Suprapubic skin (tissue), 4 donors: ENCODE measurements at regions not wholly inside any gene's neighbourhood (a gene's known extent, or its start where the extent isn't known, plus 50 kb on each side); places are given as distances from the start of the nearest gene placed in this dataset.

Experiments used
- DNase-seq, 2 donors: peaks; one replicate each; pipeline ENCODE4 v3.0.0-alpha.2; 2019; ENCODE audit warnings: low spot score in 2 of 2
- H3K27ac ChIP-seq: fragments of 200-600 bp; sonication (generic); one replicate; pipeline ENCODE4 v1.5.1; 2019
- H3K27me3 ChIP-seq: fragments of 200-600 bp; sonication (generic); one replicate; pipeline ENCODE4 v1.5.1; 2019
- H3K36me3 ChIP-seq: fragments of 200-600 bp; sonication (generic); one replicate; pipeline ENCODE4 v1.5.1; 2019
- H3K4me1 ChIP-seq: fragments of 200-600 bp; sonication (generic); one replicate; pipeline ENCODE4 v1.5.1; 2019
- H3K4me3 ChIP-seq: fragments of 200-600 bp; sonication (generic); one replicate; pipeline ENCODE4 v1.5.1; 2019; ENCODE audit warnings: mild to moderate bottlenecking
- H3K9me3 ChIP-seq: fragments of 200-600 bp; sonication (generic); one replicate; pipeline ENCODE4 v1.5.1; 2019
- EP300 ChIP-seq: sonication (generic); formaldehyde crosslinking; IDR thresholded peaks from one replicate; pipeline ENCODE4 v1.6.1; 2017; ENCODE audit warnings: antibody characterized with exemption
- POLR2A ChIP-seq, 2 donors: fragments of 450-650 bp; IDR thresholded peaks; one replicate each; pipeline ENCODE4 v1.6.1; 2017; ENCODE audit warnings: antibody characterized with exemption in 2 of 2, mild to moderate bottlenecking in 2 of 2, moderate library complexity in 2 of 2
- POLR2AphosphoS5 ChIP-seq, 3 donors: sonication (generic); formaldehyde crosslinking; IDR thresholded peaks; one replicate each; pipeline ENCODE4 v1.6.1; 2017; ENCODE audit warnings: antibody characterized with exemption in 3 of 3
- WGBS: methylation state at CpG from one replicate; pipeline ENCODE4 v1.1.5; 2018; 5-methylcytosine and 5-hydroxymethylcytosine counted together
- TF ChIP-seq, protein P1 (sequence below), 2 donors: fragments of 200-600 bp in 1 of 2; fragments of 450-650 bp in 1 of 2; sonication (generic) in 1 of 2; IDR thresholded peaks; one replicate each; pipeline ENCODE4 v1.5.1; 2016 to 2019; ENCODE audit warnings: antibody characterized with exemption in 2 of 2, mild to moderate bottlenecking in 1 of 2, moderate library complexity in 1 of 2

DNA sequence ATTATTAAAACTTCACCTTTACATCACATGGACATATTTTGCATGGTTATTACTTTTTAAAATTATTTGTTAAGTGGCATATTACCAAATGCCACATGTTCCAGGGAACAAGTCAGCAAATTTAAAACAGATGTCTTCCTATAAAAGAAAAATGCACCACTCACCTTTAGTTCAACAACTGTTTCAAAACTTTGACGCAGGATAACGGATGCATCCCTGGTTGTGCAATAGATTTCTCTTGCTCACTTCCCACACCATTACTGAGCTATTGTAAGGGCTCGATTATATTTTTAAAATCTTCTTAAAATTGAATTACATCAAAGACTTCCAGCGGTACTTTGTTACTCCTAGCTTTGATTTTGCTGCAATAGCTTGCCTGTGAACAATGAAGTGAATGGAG, 93.0 kb upstream of the ARHGAP24 start:
- no peak overlapping the region for H3K4me3 ChIP-seq
- no peaks in the 10 kb centered on the region for H3K27me3 ChIP-seq
- H3K36me3 ChIP-seq, result no peaks in the 10 kb centered on the region
- no peaks in the 10 kb centered on the region for H3K9me3 ChIP-seq
- H3K4me1 ChIP-seq, result no peaks in the 10 kb centered on the region
- 75% methylated on average over 4 of the region's 4 CpGs for WGBS
- no peak for DNase-seq
- H3K27ac ChIP-seq, result no peak overlapping the region
- TF ChIP-seq, protein P1, sequence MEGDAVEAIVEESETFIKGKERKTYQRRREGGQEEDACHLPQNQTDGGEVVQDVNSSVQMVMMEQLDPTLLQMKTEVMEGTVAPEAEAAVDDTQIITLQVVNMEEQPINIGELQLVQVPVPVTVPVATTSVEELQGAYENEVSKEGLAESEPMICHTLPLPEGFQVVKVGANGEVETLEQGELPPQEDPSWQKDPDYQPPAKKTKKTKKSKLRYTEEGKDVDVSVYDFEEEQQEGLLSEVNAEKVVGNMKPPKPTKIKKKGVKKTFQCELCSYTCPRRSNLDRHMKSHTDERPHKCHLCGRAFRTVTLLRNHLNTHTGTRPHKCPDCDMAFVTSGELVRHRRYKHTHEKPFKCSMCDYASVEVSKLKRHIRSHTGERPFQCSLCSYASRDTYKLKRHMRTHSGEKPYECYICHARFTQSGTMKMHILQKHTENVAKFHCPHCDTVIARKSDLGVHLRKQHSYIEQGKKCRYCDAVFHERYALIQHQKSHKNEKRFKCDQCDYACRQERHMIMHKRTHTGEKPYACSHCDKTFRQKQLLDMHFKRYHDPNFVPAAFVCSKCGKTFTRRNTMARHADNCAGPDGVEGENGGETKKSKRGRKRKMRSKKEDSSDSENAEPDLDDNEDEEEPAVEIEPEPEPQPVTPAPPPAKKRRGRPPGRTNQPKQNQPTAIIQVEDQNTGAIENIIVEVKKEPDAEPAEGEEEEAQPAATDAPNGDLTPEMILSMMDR (IDR thresholded peaks at IDR 0.05), result no peak
- no peak for TF ChIP-seq POLR2A (IDR thresholded peaks at IDR 0.05)
- no peak for TF ChIP-seq POLR2AphosphoS5 (IDR thresholded peaks at IDR 0.05)

DNA sequence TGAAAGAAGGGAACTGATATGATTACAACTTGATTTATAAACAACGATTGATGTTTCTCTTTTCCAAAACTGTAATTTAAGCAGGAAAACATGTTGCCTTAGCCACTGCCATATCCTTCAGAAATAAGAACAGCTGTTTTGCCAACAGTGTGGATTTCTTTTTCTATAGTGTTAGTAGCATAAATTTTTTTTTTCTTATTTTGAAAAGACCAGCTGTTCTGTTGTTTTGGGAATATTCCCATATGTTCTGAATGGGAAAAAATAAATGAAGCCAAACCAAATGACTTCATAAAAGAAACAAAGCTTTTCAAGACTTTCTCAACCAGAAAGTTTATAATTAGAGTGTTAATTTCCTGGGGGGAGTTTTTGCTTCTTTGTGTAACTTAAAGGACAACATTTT, 83.9 kb upstream of the ARHGAP24 start:
- 36% methylated on average over 1 of the region's 1 CpG for WGBS
- H3K9me3 ChIP-seq, result no peaks in the 10 kb centered on the region
- no peaks in the 10 kb centered on the region for H3K27me3 ChIP-seq
- TF ChIP-seq EP300 (no peak), POLR2AphosphoS5 (IDR thresholded peaks at IDR 0.05) (no peak)
- H3K4me3 ChIP-seq, result no peak overlapping the region
- no peaks in the 10 kb centered on the region for H3K4me1 ChIP-seq
- H3K27ac ChIP-seq, result no peak overlapping the region
- H3K36me3 ChIP-seq, result no peaks in the 10 kb centered on the region
- no peak for DNase-seq

DNA sequence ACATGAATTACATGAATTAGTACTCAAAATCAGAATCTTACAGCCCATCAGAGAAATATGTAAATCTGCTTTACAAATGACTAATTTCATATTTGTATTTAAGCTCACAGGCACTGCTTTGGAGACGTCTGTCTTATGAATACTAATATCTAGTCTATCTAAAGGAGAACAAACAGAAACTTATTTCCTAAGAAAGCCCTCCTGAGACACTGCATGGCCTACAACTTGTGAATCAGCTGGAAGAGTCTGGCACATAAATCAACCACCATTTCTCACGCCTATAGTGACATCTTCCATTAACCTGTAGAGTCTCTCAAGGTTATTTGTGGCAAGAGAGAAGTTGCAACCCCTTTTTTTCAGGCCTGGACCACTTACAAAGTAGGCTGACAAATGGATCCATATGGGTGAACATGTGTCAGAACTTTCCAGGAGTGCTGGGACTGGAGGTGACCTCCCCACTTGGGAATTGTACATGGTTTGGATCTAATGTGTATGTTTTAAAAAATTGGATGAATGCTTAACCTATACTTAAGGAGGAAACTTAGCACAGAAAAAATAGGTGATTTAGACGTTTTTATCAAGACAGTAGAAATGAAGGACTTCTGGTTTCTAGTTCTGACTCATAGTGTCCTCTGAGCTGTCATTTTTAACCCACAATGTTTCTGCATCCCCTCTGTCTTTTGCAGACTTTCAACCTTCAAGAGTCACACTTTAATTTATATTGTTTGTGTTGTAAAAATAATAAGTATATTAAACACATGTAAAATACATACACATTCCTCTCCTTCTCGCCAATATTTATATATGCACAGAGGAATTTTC, 83.2 kb upstream of the ARHGAP24 start:
- Histone ChIP-seq H3K27me3 (no peaks in the 10 kb centered on the region), H3K9me3 (no peaks in the 10 kb centered on the region), H3K4me1 (no peaks in the 10 kb centered on the region), H3K36me3 (no peaks in the 10 kb centered on the region), H3K27ac (no peak overlapping the region), H3K4me3 (no peak overlapping the region)
- 62% methylated on average over 4 of the region's 4 CpGs for WGBS
- no peak for DNase-seq
- TF ChIP-seq, protein P1 (IDR thresholded peaks at IDR 0.05), result no peak
- TF ChIP-seq POLR2A (IDR thresholded peaks at IDR 0.05), result no peak

DNA sequence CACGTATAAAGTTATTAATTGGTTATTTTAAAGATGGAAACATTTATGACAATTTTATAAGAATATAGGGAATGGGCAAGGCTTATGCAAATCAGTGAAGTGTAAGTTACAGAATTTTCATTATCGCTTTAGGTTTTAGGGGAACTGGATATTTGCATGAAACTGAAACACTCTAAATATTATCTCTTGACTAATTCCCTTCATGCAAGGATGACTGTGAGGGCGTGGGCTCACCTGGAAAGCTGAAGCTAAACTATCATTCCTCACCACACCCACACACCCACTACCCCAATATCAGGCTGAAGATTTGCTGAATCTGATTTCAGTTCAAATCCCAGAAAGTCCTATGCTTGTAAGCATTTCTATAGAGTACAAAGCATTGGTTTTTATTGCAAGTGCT, 81.7 kb upstream of the ARHGAP24 start:
- 86% methylated on average over 3 of the region's 3 CpGs for WGBS
- TF ChIP-seq EP300 (no peak), POLR2AphosphoS5 (IDR thresholded peaks at IDR 0.05) (no peak), POLR2A (IDR thresholded peaks at IDR 0.05) (no peak)
- TF ChIP-seq, protein P1 (IDR thresholded peaks at IDR 0.05), result no peak
- Histone ChIP-seq H3K4me1 (no peaks in the 10 kb centered on the region), H3K27me3 (no peaks in the 10 kb centered on the region), H3K27ac (no peak overlapping the region), H3K36me3 (no peaks in the 10 kb centered on the region), H3K9me3 (no peaks in the 10 kb centered on the region), H3K4me3 (no peak overlapping the region)
- no peak for DNase-seq

DNA sequence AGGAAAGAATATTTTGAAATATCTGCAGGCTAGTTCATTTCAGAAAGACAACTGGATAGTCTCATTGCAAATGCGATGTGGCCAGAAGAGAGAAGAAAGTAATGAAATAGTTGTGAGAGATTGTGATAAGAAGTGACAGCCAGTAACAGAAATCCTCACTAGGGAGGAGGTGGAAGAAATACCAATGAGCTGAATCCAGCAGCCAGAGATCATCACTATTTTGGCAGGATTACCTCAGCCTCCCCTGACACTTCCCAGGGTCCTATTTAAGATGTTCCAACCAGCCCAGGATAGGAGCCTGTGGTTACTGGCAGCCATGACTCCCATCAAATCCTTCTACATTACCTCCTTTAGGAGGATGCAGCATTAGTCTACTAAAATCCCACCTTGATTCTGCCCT, 76.7 kb upstream of the ARHGAP24 start:
- Histone ChIP-seq H3K27me3 (no peaks in the 10 kb centered on the region), H3K27ac (no peak overlapping the region), H3K9me3 (no peaks in the 10 kb centered on the region), H3K4me1 (no peaks in the 10 kb centered on the region), H3K36me3 (no peaks in the 10 kb centered on the region), H3K4me3 (no peak overlapping the region)
- no peak for DNase-seq
- TF ChIP-seq POLR2A (IDR thresholded peaks at IDR 0.05), result no peak
- WGBS, result 69% methylated on average over 1 of the region's 1 CpG

DNA sequence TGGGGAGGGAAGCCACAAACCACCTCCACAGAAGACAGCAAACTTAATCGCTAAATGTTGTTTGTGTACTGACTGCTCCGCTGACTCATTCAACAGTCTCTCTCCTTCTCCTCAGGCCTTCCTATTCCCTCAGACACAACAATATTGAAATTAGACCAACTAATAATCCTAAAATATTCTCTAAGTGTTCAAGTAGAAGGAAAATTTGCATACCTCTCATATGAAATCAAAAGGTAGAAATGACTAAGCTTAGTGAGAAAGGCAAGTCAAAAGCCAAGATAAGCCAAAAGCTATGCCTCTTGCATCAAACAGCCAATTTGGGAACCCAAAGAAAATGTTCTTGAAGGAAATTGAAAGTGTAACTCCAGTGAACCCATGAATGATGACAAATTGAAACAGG, 75.7 kb upstream of the ARHGAP24 start:
- no peak for DNase-seq
- no peaks in the 10 kb centered on the region for H3K9me3 ChIP-seq
- no peaks in the 10 kb centered on the region for H3K4me1 ChIP-seq
- no peak overlapping the region for H3K27ac ChIP-seq
- no peaks in the 10 kb centered on the region for H3K27me3 ChIP-seq
- TF ChIP-seq POLR2AphosphoS5 (IDR thresholded peaks at IDR 0.05) (no peak), EP300 (no peak), POLR2A (IDR thresholded peaks at IDR 0.05) (no peak)
- TF ChIP-seq, protein P1 (IDR thresholded peaks at IDR 0.05), result no peak
- no peak overlapping the region for H3K4me3 ChIP-seq
- WGBS, result 79% methylated on average over 2 of the region's 2 CpGs
- no peaks in the 10 kb centered on the region for H3K36me3 ChIP-seq
